Calu3 (cell line): ENCODE measurements at regions not wholly inside any gene's neighbourhood (a gene's known extent, or its start where the extent isn't known, plus 50 kb on each side); places are given as distances from the start of the nearest gene placed in this dataset.

ENCODE experiments used
- BruUV-seq: library from RNA; stranded (reverse); fragments of 400-500 nt; replicated peaks from 2 replicates; lab custom pipeline; 2021; lab: Mats Ljungman, UMichigan
- CTCF ChIA-PET: fragments of 300-600 bp; sonication (Branson Sonifier 250); formaldehyde crosslinking; loops from one replicate; lab custom pipeline; 2022; ENCODE audit warnings: antibody characterized with exemption; lab: Charles Lee
- DNase-seq: peaks from one replicate; pipeline ENCODE4 v3.0.0; 2022
- H3K27ac Mint-ChIP-seq: one replicate; pipeline ENCODE4 v1.8.0; 2022; ENCODE audit warnings: mixed read lengths; ENCODE audit not compliant: unreplicated experiment
- H3K27me3 Mint-ChIP-seq: one replicate; pipeline ENCODE4 v1.8.0; 2022; ENCODE audit warnings: mixed read lengths; ENCODE audit not compliant: unreplicated experiment
- H3K36me3 Mint-ChIP-seq: one replicate; pipeline ENCODE4 v1.8.0; 2022; ENCODE audit warnings: mild to moderate bottlenecking, moderate library complexity, mixed read lengths; ENCODE audit not compliant: insufficient read depth, unreplicated experiment
- H3K4me1 Mint-ChIP-seq: one replicate; pipeline ENCODE4 v1.8.0; 2022; ENCODE audit warnings: mild to moderate bottlenecking, low read depth, mixed read lengths; ENCODE audit not compliant: unreplicated experiment
- H3K4me3 Mint-ChIP-seq: one replicate; pipeline ENCODE4 v1.8.0; 2022; ENCODE audit warnings: mild to moderate bottlenecking, low read depth, moderate library complexity, mixed read lengths; ENCODE audit not compliant: unreplicated experiment
- H3K9me3 Mint-ChIP-seq: one replicate; pipeline ENCODE4 v1.8.0; 2022; ENCODE audit warnings: low read depth, mixed read lengths; ENCODE audit not compliant: unreplicated experiment
- CTCF ChIP-seq: fragments of 200-600 bp; IDR thresholded peaks from one replicate; pipeline ENCODE4 v1.8.0; 2022; ENCODE audit warnings: antibody characterized with exemption; ENCODE audit not compliant: unreplicated experiment
- intact Hi-C: fragments of 100-400 bp; cut with micrococcal nuclease; formaldehyde crosslinking; loops from one replicate; pipeline ENCODE4 v1.10.0; 2022; ENCODE audit not compliant: unreplicated experiment

GRCh38 chr7:16365952-16366351, 55.4 kb downstream of the CRPPA start:
- no peak for TF ChIP-seq CTCF
- no TSS peak for BruUV-seq
- H3K27ac Mint-ChIP-seq: peak overlapping the region; percentile 72
- peaks cover 10% of the 10 kb centered on the region for H3K36me3 Mint-ChIP-seq
- DNase-seq: no peak
- intact Hi-C loops: loop anchor here (2.0 to 5.0 kb wide), 2 partner anchors 55 to 239 kb away; partner anchors contain the start of gene CRPPA
- CTCF ChIA-PET: interaction anchor here (2.1 kb wide), 1 partner anchor 8 kb away, joined by 8 read pairs; no protein-coding TSS in a partner anchor
- no peak overlapping the region for H3K4me3 Mint-ChIP-seq
- no peaks in the 10 kb centered on the region for H3K27me3 Mint-ChIP-seq
- H3K4me1 Mint-ChIP-seq: peaks cover 63% of the 10 kb centered on the region
- H3K9me3 Mint-ChIP-seq: no peaks in the 10 kb centered on the region

DNA sequence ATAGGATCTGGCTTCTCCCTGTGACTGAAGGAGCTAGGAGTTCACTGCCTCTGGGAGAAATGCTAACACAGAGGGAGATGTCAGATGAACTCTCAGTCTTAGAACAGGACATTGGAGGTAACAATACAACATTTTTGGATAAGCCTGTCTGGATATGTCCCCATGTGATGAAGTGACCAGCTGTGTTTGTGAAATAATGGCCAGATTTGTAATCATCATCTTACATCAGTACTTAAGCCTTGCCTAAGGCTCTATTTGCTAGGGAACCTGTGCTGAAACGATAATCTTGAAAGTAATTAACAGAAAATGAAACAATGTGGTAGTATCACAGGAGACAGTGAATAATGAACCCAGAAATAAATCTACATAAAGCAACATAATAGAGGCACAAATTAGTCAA, 56.2 kb downstream of the CRPPA start:
- Mint-ChIP-seq H3K9me3 (no peaks in the 10 kb centered on the region), H3K4me3 (no peak overlapping the region), H3K36me3 (peaks cover 10% of the 10 kb centered on the region), H3K4me1 (peaks cover 63% of the 10 kb centered on the region), H3K27ac (peak overlapping the region; percentile 72), H3K27me3 (no peaks in the 10 kb centered on the region)
- intact Hi-C loops: loop anchor here (5.0 kb wide), 1 partner anchor 238 kb away; no protein-coding TSS in a partner anchor
- no peak for DNase-seq
- no peak for TF ChIP-seq CTCF
- BruUV-seq: no TSS peak
- CTCF ChIA-PET: no interaction called here

DNA sequence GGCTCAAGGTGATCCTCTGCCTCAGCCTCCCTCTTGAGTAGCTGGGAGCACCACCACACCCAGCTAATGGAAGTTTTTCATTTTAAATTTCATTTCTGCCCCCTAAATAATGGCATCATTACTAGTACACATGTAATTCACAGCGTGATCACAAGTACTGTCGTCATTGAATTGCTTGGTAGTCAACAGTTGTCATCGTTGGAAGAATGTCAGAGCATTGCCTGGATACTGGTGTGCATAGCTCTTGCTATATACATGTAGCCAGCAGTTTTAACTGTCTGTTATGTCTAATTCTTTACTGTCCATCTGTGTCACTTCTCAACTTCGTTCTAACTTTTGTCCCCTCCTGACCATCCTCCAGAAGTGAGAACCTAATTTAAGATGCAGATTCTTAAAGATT, 62.1 kb downstream of the CRPPA start:
- CTCF ChIA-PET: no interaction called here
- Mint-ChIP-seq H3K9me3 (peaks cover 4% of the 10 kb centered on the region), H3K4me1 (peaks cover 53% of the 10 kb centered on the region), H3K27me3 (no peaks in the 10 kb centered on the region), H3K4me3 (no peak overlapping the region), H3K36me3 (no peaks in the 10 kb centered on the region), H3K27ac (no peak overlapping the region)
- intact Hi-C loops: no loop called here
- no peak for TF ChIP-seq CTCF
- BruUV-seq: no TSS peak
- DNase-seq: no peak

DNA sequence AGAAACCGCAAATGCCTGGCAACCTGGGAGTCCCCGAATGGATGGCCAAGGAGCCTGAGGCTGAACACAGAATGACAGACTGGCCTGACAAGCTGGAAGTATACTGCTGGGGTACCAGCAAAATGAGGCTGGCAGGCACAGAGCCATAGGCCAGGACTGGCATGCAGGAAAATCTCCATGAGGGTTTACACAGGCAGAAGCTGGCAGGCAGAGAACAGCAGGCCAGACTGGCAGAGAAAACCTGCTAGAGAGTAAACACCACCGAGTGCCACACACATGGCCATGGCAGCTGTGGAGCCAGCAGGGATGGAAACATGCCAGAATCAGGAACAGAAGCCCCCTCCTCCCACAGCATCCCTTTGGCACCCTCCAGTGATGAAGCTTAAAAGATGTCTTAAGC, 63.4 kb downstream of the CRPPA start:
- Mint-ChIP-seq H3K4me3 (no peak overlapping the region), H3K27me3 (no peaks in the 10 kb centered on the region), H3K27ac (no peak overlapping the region), H3K9me3 (peaks cover 4% of the 10 kb centered on the region), H3K36me3 (peaks cover 5% of the 10 kb centered on the region), H3K4me1 (peaks cover 53% of the 10 kb centered on the region)
- BruUV-seq: no TSS peak
- no peak for TF ChIP-seq CTCF
- DNase-seq: no peak
- intact Hi-C loops: no loop called here
- CTCF ChIA-PET: interaction anchor here (1.8 kb wide), 1 partner anchor 9 kb away, joined by 8 read pairs; no protein-coding TSS in a partner anchor
